ENCODE measurements at regions not wholly inside any gene's neighbourhood (a gene's known extent, or its start where the extent isn't known, plus 50 kb on each side); places are given as distances from the start of the nearest gene placed in this dataset.

DNA sequence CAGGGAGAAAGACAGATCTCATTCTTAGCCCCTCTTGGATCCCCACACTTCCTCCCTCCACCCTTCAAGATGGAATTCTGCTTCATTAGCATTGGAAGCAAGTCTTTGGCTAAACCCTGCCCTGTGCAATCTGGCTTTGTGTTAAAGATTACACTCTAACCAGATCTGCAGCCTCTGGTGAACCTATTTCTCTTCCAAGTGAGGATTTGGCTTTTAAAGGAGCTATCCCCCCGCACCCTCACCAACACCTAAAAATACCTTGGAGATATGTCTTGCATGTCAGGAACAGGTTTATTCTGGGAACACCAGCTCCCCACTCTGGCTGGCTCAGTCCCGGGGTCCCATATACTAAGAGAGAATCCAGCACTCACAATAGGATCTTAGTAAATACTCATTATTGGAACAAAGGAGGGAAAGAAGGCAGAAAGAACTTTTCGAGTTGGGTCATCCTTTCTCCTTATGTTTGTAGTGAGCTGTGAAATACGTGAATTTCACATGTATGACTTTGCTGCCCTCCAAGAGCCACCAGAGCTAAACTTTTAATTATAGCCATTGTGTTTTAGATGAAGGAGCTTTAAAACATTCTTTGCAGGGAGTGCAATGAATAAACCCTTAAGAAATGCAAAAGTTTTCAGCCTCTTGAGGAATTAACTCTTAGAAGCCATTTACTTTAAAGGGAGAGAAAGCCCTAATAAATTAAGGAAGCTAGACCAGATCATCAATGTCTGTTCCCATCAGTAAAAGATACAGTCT is 53.7 kb upstream of the HRH2 start:
- Histone ChIP-seq H3K27me3 (no peaks in the 10 kb centered on the region), H3K4me3 (no peak overlapping the region), H3K4me1 (no peaks in the 10 kb centered on the region), H3K9me3 (no peaks in the 10 kb centered on the region), H3K27ac (no peak overlapping the region), H3K36me3 (no peaks in the 10 kb centered on the region)
- ATAC-seq (no peak), DNase-seq (no peak)
- 29% methylated on average over 4 of the region's 4 CpGs for WGBS (ENCODE audit: insufficient coverage, low coverage, low lambda C conversion rate, missing lambda C conversion rate)
- no peak for TF ChIP-seq POLR2A (IDR thresholded peaks at IDR 0.05)
- TF ChIP-seq, protein P1, sequence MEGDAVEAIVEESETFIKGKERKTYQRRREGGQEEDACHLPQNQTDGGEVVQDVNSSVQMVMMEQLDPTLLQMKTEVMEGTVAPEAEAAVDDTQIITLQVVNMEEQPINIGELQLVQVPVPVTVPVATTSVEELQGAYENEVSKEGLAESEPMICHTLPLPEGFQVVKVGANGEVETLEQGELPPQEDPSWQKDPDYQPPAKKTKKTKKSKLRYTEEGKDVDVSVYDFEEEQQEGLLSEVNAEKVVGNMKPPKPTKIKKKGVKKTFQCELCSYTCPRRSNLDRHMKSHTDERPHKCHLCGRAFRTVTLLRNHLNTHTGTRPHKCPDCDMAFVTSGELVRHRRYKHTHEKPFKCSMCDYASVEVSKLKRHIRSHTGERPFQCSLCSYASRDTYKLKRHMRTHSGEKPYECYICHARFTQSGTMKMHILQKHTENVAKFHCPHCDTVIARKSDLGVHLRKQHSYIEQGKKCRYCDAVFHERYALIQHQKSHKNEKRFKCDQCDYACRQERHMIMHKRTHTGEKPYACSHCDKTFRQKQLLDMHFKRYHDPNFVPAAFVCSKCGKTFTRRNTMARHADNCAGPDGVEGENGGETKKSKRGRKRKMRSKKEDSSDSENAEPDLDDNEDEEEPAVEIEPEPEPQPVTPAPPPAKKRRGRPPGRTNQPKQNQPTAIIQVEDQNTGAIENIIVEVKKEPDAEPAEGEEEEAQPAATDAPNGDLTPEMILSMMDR (IDR thresholded peaks at IDR 0.05): no peak
- intact Hi-C loops (cut with DNase I): no loop called here

GRCh38 chr5:175606409-175606808 is 51.5 kb upstream of the HRH2 start:
- no peak for DNase-seq
- WGBS (ENCODE audit: insufficient coverage, low coverage, low lambda C conversion rate, missing lambda C conversion rate): 47% methylated on average over 3 of the region's 3 CpGs
- H3K36me3 ChIP-seq: no peaks in the 10 kb centered on the region
- H3K27ac ChIP-seq: no peak overlapping the region
- no peaks in the 10 kb centered on the region for H3K9me3 ChIP-seq
- H3K27me3 ChIP-seq: no peaks in the 10 kb centered on the region
- ATAC-seq: no peak
- intact Hi-C loops (cut with DNase I): no loop called here
- H3K4me3 ChIP-seq: no peak overlapping the region
- no peak for TF ChIP-seq POLR2A (IDR thresholded peaks at IDR 0.05)
- TF ChIP-seq, protein P1 (IDR thresholded peaks at IDR 0.05): no peak
- no peaks in the 10 kb centered on the region for H3K4me1 ChIP-seq

Data from right lobe of liver (tissue), 6 donors.